B cell (primary cell): ENCODE measurements at regions not wholly inside any gene's neighbourhood (a gene's known extent, or its start where the extent isn't known, plus 50 kb on each side); places are given as distances from the start of the nearest gene placed in this dataset.

Experiments
- CTCF ChIP-seq: fragments of 200-600 bp; IDR thresholded peaks from one replicate; pipeline ENCODE4 v1.8.0; 2022; ENCODE audit warnings: antibody characterized with exemption, mild to moderate bottlenecking
- EZH2 ChIP-seq: IDR thresholded peaks from 2 replicates; pipeline ENCODE4 v1.6.1; 2012; ENCODE audit warnings: borderline replicate concordance, low read depth, mild to moderate bottlenecking, moderate library complexity, low read length; ENCODE audit not compliant: insufficient read depth, poor library complexity, severe bottlenecking

- no peak for TF ChIP-seq CTCF
- TF ChIP-seq EZH2 = no peak
Measured at GRCh38 chr2:84288293-84288692, 170.8 kb downstream of the SUCLG1 start.
